GM18870 (cell line): ENCODE measurements at regions not wholly inside any gene's neighbourhood (a gene's known extent, or its start where the extent isn't known, plus 50 kb on each side); places are given as distances from the start of the nearest gene placed in this dataset.
"Not testable (repeated sequence)": the region's sequence is repeated elsewhere in the genome, so short reads cannot be mapped to it uniquely, and the experiment has no call there.

Source experiments
- ATAC-seq: cut with Tn5 transposase; IDR thresholded peaks from one replicate; pipeline ENCODE4 v1.9.1; 2021; ENCODE audit warnings: moderate library complexity; ENCODE audit not compliant: unreplicated experiment

DNA sequence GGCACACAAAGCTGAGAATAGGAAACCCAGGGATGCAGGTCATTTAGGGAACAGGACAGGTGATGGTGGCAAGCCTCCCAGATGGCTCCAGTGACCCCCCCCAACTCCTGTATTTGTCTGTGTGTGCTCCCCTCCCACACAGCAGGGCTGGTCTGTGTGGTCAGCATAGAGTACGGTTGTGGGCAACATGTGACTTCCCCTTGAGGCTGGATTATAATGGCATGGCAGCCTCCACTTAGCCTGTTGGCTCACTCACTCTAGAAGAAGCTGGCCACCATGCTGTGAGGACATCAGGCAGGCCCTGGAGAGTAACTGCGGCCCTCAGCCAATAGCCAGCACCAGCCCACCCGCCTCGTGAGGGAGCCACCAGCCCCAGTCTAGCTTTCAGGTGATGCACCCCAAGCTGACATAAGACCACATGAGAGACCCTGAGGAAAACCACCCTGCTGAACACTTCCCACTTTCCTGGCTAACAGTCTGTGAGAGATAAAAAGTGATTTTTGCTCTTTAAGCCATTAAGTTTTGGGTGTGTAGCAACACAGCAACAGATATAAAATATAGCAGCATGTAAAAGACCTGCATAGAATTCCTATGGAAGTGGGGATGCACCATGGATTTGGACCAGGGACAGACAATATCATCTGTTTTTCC, 151.3 kb downstream of the LAT start:
- ATAC-seq, result not testable (repeated sequence)

DNA sequence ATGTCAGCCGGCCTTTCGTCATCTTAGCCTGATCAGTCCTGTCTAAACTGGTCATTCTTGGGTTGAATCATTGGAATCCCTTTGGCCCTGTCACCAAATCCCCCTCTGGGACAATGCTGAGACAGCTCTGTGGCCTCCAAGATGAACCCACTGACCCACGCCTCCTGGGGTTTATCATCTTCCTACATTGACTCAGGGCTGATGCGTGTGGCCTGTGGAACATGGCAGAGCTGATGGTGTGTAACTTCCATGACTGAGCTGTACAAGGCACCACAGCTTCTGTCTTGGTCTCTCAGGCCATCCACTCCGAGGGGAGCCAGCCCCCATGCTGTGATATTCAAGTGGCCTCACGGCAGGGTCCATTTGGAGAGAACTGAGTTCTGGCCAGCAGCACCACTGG, 150.2 kb downstream of the LAT start:
- not testable (repeated sequence) for ATAC-seq

GRCh38 chr16:29133681-29134430, 149.0 kb downstream of the LAT start:
- not testable (repeated sequence) for ATAC-seq

DNA sequence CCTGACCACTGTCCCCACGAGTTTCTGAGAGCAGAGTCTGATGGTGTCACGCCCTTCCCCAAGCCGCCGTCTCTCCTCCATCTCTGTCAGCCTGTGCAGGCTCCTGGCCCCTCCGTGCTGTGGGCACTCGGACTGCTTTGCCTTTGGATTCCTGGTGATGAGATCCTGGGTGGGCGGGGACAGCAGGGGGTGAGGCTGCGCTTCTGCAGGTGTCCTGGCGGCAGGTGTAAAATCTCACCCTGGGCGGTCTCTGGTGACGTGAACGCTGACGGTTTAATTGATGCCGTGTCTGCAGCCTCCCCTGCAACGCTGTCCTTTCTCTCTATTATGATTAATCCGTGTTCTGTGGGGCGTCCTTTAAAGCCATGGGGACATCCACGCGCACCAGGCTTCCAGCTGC, 148.0 kb downstream of the LAT start:
- not testable (repeated sequence) for ATAC-seq

DNA sequence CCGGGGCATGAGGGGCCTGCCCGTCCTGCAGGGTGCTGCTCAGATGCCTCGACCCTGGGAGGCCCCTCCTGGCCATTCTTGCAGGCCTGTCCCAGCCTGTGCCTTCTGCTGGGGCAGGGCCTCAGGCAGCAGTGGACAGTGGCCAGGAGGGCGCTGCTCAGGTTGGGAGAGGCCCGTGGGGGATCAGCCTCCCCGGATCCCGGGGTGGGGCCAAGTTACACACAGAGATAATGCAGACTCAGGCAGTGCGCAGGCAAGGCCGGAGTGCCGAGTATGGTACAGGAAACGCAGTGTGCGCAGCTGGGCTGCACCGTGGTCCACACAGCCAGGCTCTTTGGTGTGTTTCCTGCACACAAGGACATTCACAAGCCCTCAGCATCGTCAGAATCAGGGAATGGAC, 147.6 kb downstream of the LAT start:
- not testable (repeated sequence) for ATAC-seq

DNA sequence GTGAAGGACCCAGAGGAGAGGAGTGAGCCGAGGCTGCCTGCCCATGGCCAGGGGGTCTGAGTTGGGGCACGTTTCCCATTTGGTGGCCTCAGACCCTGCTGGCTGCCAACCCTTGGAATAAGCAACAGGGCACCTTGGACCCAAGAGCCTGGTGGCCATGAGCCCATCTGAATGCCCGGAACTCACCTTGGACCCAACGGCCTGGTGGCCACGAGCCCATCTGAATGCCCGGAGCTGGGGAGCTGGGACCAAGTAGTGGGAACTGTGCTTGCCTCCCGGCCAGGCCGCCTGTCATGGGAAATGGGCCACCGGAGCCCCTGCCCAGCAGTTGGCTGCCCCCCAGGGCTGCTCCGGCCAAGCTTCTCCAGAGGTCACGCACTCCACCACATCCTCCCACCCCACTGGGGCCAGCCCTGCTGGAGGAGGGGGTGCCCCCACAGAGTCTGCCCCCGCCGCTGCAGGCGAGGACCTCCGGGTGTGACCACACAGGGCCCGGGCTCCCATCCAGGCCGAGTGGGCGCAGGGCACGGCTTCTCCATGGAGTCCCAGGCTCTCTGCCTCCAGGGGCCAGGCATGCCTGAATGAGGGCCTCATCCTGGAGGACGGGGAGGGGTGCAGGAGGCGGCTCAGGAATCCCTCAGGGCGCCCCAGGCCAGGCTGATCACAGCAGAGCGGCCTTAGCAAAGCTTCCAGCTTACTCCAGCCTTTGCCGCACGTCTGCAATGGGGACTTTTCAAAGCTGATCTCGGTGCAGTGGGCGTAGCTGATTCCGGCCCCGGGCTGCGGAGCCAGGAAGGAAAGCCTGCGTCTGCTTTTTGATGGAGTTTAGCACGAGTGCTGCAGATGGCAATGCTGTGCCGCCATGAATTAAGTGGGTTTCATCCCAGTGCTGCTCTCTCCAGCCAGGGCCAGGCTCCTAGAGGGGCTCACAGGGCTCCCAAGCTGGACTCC, 146.3 kb downstream of the LAT start:
- ATAC-seq, result not testable (repeated sequence)

DNA sequence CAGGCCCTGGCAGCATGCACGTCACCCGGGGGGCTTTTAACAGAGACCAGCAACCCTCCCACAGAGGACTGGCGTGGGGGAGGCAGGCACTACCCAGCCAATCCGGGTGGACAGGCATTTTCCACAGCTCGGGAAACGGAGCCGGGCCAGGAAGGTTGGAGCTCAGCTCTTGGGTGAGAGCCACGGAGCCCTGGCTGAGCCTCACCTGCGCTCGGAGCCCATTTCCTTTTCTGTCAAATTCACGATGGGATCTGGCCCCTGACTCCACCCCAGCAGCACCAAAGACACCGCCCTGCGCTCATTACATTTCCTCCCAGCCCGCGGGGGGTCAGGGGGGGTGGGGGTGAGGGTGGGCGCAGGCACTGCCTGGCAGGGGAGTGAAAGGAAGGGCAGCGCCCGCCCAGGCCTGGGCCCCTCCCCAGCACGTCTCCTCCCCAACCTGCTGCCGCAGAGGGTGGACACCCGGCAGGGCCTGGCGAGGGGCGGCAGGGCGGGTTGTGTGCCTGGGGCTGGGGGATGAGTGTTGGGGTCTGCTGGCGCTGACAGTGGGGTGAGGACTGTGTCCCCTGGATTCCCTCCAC, 145.4 kb downstream of the LAT start:
- not testable (repeated sequence) for ATAC-seq

DNA sequence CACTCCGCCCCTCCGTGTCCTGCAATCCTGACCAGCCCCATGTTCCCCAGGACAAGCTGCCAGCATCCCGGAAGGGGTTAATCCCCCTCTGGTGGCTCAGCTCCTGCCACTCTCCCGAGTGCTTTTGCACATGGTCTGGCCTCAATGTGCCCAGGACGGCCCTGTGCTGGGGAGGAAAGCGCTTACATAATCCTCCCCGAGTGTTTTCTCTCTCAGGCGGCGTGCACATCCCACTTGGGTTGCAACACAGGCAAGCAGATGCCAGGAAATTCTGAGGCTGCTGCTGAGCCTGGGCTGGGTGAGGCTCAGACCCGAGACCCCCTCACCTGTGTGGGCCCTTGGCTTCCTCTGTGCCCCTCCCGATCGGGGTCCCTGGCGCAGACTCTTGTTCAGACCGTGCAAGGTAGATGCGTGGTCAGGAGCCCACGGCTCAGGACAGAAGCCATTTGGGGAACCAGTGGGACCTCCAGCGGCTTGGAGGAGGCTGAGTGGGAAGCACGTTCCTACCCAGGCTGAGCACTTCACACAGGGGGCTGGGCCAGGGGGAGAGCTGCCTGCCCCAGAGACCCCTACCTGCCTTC, 144.7 kb downstream of the LAT start:
- not testable (repeated sequence) for ATAC-seq

DNA sequence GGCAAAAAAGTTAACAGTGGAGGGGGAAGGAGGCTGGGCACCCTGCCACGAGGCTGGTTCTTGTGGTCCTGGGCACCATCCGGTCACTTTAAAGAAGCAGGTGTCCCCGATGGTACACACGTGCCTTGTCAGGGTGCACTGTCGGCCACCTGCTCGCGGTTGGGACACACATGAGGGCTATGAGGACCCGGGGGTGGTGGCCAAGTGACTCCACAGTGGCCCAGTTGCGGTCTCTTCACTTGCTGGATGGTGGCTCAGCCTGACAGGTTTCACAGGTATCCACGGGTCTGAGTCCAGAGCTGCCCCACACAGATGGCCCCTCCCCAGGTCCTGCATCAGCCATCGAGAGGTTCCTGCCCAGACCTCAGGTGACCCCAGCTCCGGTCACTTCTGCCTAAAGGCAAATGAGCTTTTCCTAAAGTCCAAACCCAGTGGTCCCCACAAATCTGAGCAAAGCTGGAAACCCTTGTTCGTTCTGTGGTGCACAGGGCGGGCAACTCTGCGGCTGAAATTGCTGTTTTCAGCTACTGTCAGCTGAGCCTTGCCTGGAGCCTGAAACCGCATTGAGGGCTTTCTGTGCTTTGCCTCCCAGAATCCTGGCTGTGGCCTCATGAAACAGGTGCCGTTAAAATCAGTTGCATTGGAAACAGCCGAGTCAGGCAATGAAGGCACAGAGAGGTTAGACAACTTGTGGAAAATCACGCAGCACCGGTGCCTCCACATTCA, 144.0 kb downstream of the LAT start:
- ATAC-seq, result not testable (repeated sequence)

DNA sequence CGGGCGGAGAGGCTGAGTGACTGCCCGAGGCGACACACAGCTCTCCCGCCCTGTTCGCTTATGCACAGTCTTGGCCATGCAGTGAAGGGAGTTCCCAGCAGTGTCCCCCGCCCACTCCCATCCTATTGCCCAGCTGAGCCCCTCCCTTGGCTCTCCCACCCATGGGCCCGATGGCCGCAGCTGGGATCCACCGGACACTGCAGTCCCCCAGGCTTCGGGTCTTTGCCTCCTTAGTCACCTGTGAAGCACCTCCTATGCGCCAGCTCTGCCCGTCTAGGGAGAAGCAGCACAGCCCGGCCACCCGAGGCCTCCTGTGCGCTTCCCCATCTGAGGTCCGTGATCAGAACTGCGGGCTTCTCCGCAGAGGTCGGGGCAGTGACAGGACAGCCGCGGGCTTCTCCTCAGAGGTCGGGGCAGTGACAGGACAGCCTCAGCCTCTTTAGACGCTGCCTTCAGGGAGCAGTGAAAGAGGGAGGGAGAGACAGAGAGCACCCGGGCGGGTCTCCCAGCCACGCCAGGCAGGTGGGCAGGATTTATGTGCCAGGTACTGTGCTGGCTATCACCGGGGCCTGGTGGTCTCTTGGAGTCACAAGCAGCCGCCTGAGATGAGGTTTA, 143.1 kb downstream of the LAT start:
- not testable (repeated sequence) for ATAC-seq

- no peak for ATAC-seq
Measured at GRCh38 chr16:29126616-29127015, 141.8 kb downstream of the LAT start.

- ATAC-seq, result no peak
Measured at GRCh38 chr16:29126057-29126494, 141.2 kb downstream of the LAT start.

DNA sequence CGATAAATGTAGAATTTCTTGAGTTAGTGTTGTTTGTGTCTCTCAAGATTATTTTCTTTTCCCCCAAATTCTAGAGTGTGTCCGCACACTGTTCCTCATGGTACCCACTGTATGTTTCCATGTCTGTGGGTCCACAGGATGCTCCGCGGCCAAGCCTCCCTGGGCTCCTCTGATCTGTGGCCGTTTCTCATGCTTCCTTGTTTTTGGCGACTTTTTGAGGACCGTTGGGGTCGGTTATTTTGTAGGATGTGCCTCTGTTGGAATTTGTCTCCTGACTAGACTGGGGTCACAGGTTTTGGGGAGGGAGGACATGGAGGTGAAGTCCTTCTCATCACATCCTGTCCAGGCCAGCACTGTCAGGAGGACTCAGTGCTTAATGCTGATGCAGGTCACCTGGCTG, 140.0 kb downstream of the LAT start:
- no peak for ATAC-seq

DNA sequence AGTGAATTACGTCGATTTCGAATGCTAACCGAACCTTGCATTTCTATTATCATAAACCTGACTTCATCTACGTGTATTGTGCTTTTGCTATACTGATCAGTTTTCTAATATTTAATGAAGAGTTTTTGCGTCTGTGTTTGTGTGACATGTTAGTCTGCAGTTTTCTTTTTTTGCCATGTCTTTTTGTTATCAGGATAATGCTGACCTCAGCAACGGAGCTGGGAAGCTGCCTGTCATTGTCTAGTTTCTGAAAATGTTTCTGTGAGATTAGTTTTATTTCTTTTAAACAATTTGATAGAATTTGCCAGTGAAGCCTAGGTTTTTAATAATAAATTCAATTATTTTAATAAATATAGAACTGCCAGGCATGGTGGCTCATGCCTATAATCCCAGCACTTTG, 139.3 kb downstream of the LAT start:
- not testable (repeated sequence) for ATAC-seq

DNA sequence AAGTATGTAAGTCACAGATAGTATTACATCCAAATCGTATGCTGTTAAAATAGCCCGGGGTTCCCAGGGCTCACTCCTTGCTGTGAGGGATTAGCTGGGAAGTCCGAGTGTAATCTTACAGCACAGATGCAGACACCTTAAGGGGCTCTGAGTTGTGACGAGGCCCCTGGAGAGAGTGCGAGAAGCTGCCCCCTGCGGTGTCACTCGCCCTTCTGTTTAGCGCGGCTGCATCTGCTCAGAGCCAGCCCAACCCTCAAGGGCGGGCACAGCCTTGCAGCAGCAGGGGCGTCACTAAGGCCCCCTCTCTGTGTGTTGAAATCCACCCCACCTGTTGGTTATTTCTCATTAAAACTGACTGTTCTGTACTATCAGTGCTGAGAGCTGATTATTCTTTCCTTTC, 135.8 kb downstream of the LAT start:
- ATAC-seq, result not testable (repeated sequence)

- ATAC-seq, result not testable (repeated sequence)
Measured at GRCh38 chr16:29118301-29118957, 133.6 kb downstream of the LAT start.

DNA sequence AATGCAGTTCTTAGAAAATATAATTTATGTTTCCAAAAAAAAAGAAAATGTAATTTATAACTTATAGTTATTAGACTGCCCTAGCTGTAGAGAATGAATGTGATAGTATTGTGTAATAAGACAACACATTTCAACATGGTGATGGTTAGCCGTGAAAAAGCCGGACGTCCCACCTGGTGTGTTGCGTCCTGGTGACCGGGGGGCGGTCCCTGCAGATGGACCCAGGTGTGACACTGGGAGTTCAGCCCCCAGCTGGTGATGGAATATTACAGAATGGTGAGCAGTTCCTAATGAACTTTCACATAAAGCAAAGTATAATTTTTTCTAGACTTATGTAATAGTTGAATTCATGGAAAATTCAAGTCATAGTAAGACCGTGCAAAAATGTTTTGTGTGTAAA, 132.8 kb downstream of the LAT start:
- no peak for ATAC-seq

DNA sequence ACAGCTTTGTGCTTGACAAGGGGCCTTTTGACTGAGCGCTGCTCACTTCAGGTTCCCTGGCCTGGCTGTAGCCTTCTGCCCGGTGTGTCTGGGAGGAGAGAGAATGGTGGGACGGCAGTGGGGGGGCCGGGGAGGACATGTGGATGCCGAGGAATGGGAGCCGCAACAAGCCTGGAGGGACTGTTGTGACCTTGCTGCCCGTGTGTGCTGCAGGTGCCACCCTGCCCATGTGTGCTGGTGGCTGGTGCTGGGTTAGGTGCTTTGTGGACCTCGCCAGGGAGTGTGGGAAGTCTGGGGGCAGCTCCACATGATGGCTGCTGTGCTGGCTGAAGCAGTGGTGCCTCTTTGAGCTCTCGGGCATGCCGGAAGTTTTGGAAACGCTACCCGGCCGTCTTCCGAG, 132.1 kb downstream of the LAT start:
- ATAC-seq, result no peak

DNA sequence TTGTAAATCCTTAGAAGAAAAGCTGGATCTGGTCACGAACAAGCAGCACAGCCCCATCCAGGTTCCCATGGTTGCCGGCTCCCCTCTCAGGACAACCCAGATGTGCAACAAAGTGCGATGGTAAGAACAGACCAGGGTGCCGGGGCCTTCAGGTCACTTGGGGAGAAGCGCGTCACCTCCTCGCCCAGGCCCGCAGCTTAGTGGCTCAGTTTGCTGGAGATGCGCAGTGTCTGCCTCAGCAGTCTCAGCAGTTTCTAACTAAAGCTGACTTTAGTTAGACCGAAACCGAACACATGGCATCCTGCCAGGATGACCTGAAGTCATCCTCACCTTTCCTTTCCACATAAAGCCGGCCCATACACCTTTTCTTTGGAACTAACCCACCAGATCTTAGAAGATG, 131.4 kb downstream of the LAT start:
- ATAC-seq, result not testable (repeated sequence)
